GM20000 (cell line): ENCODE measurements at regions not wholly inside any gene's neighbourhood (a gene's known extent, or its start where the extent isn't known, plus 50 kb on each side); places are given as distances from the start of the nearest gene placed in this dataset.
"Not testable (repeated sequence)": the region's sequence is repeated elsewhere in the genome, so short reads cannot be mapped to it uniquely, and the experiment has no call there.

Experiments
- DNase-seq: peaks from one replicate; pipeline ENCODE4 v3.0.0; 2012; ENCODE audit warnings: low spot score
- TF ChIP-seq, protein P1 (sequence below): IDR thresholded peaks from 2 replicates; pipeline ENCODE4 v1.5.1; 2012; ENCODE audit warnings: mild to moderate bottlenecking, control low read depth; ENCODE audit errors: extremely low read depth, missing control alignments

GRCh38 chr3:15903759-15904720, 106.3 kb upstream of the ANKRD28 start:
- TF ChIP-seq, protein P1, sequence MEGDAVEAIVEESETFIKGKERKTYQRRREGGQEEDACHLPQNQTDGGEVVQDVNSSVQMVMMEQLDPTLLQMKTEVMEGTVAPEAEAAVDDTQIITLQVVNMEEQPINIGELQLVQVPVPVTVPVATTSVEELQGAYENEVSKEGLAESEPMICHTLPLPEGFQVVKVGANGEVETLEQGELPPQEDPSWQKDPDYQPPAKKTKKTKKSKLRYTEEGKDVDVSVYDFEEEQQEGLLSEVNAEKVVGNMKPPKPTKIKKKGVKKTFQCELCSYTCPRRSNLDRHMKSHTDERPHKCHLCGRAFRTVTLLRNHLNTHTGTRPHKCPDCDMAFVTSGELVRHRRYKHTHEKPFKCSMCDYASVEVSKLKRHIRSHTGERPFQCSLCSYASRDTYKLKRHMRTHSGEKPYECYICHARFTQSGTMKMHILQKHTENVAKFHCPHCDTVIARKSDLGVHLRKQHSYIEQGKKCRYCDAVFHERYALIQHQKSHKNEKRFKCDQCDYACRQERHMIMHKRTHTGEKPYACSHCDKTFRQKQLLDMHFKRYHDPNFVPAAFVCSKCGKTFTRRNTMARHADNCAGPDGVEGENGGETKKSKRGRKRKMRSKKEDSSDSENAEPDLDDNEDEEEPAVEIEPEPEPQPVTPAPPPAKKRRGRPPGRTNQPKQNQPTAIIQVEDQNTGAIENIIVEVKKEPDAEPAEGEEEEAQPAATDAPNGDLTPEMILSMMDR: no peak
- DNase-seq: no peak

DNA sequence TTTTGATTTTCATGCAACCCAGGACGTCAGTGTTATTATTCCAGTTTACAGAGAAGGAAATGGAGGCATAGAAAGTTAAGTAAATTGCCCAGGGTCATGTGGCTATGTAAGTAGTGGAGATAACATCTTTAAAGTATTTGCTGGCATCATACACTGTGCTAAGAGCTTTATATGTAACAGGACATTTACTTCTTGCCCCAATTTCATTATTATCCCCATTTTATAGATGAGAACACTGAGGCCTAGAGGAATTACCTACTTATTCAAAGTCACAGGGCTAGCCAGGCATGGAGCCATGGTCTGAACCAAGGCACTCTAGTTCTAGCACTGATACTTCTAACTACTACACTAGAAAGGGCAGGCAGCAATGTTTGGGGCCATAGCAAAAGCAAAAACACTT, 107.3 kb upstream of the ANKRD28 start:
- DNase-seq: no peak
- TF ChIP-seq, protein P1: no peak

DNA sequence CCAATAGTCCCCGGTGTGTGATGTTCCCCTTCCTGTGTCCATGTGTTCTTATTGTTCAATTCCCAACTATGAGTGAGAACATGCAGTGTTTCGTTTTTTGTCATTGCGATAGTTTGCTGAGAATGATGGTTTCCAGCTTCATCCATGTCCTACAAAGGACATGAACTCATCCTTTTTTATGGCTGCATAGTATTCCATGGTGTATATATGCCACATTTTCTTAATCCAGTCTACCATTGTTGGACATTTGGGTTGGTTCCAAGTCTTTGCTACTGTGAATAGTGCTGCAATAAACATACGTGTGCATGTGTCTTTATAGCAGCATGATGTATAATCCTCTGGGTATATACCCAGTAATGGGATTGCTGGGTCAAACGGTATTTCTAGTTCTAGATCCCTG, 109.6 kb upstream of the ANKRD28 start:
- DNase-seq: not testable (repeated sequence)

DNA sequence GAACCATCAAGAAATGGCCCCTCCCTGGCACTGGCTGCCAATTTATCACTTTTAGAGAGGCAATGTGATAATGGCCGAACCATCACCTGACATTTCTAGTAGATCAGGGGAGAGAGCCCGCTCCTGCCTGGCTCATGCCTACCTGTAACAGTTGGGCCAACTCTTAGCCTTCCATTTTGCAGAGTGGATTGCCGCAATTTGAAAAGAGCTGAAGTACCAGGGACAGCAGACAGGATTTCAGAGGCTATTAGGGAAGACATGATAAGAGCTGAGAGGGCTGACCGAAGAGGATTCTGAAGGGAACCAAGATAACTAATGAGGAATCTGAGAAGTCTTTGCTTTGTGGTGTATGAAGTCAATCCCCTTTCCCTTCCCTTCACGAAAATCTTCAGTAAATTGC, 121.2 kb upstream of the ANKRD28 start:
- TF ChIP-seq, protein P1: no peak
- no peak for DNase-seq

DNA sequence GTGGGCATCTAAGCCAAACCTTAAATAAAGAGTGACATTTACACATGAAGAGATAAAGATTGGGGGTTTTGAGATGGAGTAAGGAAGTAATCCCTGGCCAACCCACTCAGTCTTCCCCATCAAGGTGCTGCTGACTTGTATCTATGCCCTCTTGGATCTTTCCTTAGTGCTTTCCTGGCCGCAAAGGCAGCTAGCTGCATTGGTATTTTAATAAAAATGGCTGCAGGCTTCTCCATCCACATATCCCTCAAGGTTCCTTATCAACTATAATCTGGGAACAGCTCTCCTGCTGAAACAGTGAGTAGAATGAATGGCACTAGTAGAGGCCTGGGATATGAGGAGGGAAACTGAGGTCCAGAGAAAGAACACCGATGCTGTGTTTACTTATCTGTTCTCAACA, 122.2 kb upstream of the ANKRD28 start:
- TF ChIP-seq, protein P1: no peak
- no peak for DNase-seq

GRCh38 chr3:15923640-15924405, 126.0 kb upstream of the ANKRD28 start:
- peak; percentile 7 for DNase-seq
- TF ChIP-seq, protein P1: no peak

- no peak for DNase-seq
- TF ChIP-seq, protein P1: no peak
Observed at GRCh38 chr3:15924914-15925313, 127.1 kb upstream of the ANKRD28 start.
